IPS-20b (cell line): ENCODE measurements at regions not wholly inside any gene's neighbourhood (a gene's known extent, or its start where the extent isn't known, plus 50 kb on each side); places are given as distances from the start of the nearest gene placed in this dataset.
"Not testable (repeated sequence)": the region's sequence is repeated elsewhere in the genome, so short reads cannot be mapped to it uniquely, and the experiment has no call there.

Experiments
- H3K27ac ChIP-seq: one replicate; pipeline ENCODE4 v1.5.1; 2013; ENCODE audit warnings: low read length
- H3K27me3 ChIP-seq: 2 replicates; pipeline ENCODE4 v1.6.1; 2013; ENCODE audit warnings: mild to moderate bottlenecking, low read length, inconsistent platforms; ENCODE audit not compliant: insufficient read depth
- H3K36me3 ChIP-seq: 2 replicates; pipeline ENCODE4 v1.6.1; 2013; ENCODE audit warnings: low read depth, mild to moderate bottlenecking, inconsistent platforms, low read length, moderate library complexity; ENCODE audit not compliant: insufficient read depth
- H3K4me1 ChIP-seq: 2 replicates; pipeline ENCODE4 v1.6.1; 2013; ENCODE audit warnings: mild to moderate bottlenecking, control low read depth, inconsistent platforms, low read length, moderate library complexity; ENCODE audit not compliant: insufficient read depth
- H3K4me3 ChIP-seq: 2 replicates; pipeline ENCODE4 v1.5.1; 2013; ENCODE audit warnings: mild to moderate bottlenecking, low read length, inconsistent platforms
- H3K9ac ChIP-seq: 2 replicates; pipeline ENCODE4 v1.6.1; 2013; ENCODE audit warnings: low read depth, mild to moderate bottlenecking, inconsistent platforms, low read length, moderate library complexity
- H3K9me3 ChIP-seq: 2 replicates; pipeline ENCODE4 v1.6.1; 2013; ENCODE audit warnings: mild to moderate bottlenecking, low read depth, low read length, inconsistent platforms; ENCODE audit not compliant: insufficient read depth

GRCh38 chr22:38375784-38376183 is 58.6 kb upstream of the CSNK1E start:
- peaks cover 54% of the 10 kb centered on the region for H3K36me3 ChIP-seq
- H3K27me3 ChIP-seq, H3K27ac ChIP-seq, H3K4me1 ChIP-seq, H3K9me3 ChIP-seq, H3K4me3 ChIP-seq, H3K9ac ChIP-seq: not testable (repeated sequence)

DNA sequence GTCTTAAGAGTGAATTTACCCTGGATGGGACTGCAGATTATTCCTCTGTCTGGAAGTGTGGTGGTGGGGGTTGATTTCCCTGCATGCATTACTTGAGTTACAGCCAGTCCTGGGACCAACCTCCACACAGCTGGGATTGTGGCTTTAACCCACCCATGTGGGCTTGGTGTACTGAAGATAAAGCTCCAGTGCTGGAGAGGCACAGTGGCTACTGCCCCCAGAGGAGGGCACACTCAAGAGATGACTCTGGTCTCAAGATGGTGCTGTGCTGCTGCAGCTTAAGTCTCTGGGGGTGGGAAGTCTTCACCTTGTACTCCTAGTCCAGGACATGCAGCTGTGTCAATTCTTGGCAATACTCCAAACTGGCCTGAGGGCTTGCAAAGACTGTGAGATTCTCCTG is 57.8 kb upstream of the CSNK1E start:
- not testable (repeated sequence) for H3K27ac ChIP-seq, H3K27me3 ChIP-seq, H3K9me3 ChIP-seq, H3K4me3 ChIP-seq, H3K4me1 ChIP-seq, H3K9ac ChIP-seq
- peaks cover 47% of the 10 kb centered on the region for H3K36me3 ChIP-seq

- H3K4me1 ChIP-seq, result not testable (repeated sequence)
Observed at GRCh38 chr22:38374433-38374831, 57.2 kb upstream of the CSNK1E start.

DNA sequence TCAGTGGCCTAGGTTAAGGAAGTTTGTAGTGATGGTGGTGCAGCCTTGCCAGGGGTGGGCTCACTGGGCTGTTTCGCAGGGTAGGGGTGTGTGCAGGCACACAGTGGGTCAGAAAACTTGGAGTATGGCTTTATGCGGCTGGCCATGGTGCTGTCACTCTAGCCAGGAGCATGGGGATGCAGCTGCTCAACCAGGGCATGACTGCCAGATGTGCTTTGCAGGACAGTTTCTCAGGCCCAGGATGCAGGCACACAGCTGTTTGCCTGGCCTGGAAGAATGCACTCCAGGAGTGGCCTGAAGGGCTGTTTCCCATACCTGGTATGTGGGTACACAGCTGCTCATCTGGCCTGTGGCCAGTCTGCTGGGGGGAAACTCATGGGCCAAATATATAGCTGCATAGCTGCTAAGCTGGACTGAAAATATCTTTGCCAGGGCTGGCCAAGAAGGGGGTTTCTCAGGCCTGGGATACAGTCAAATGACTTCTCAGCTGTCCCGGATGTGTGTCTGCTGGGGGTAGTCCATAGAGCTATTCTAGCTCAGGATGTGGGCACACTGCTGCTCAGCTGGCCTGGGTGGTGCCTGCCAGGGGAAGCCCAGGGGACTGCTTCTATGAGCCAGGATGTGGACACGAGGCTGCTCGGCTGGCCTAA is 56.7 kb upstream of the CSNK1E start:
- not testable (repeated sequence) for H3K4me3 ChIP-seq, H3K27me3 ChIP-seq, H3K4me1 ChIP-seq, H3K27ac ChIP-seq, H3K9me3 ChIP-seq, H3K9ac ChIP-seq
- peaks cover 40% of the 10 kb centered on the region for H3K36me3 ChIP-seq

More at GRCh38 chr22:38374433-38374831, 57.2 kb upstream of the CSNK1E start:
- not testable (repeated sequence) for H3K9ac ChIP-seq, H3K4me3 ChIP-seq, H3K27ac ChIP-seq, H3K9me3 ChIP-seq, H3K27me3 ChIP-seq
- peaks cover 42% of the 10 kb centered on the region for H3K36me3 ChIP-seq

DNA sequence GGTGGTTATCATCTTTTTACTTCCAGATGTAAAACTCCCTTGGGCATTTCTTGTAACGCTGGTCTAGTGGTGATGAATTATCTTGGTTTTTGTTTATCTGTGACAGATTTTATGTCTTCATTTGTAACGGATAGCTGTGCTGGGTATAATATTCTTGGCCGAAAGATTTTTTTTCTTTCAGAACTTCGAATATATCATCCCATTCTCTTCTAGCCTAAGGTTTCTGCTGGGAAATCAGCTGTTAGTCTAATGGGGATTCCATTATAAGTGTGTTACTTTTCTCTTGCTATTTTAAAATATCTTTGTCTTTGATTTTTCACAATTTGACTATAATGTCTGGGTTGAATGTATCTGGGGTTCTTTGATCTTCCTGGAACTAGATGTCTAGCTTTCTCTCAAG is 55.4 kb upstream of the CSNK1E start:
- H3K9ac ChIP-seq, H3K4me3 ChIP-seq, H3K4me1 ChIP-seq, H3K27ac ChIP-seq, H3K9me3 ChIP-seq, H3K27me3 ChIP-seq: not testable (repeated sequence)
- H3K36me3 ChIP-seq, result peaks cover 29% of the 10 kb centered on the region

GRCh38 chr22:38370490-38370889 is 53.3 kb upstream of the CSNK1E start:
- H3K36me3 ChIP-seq, result peaks cover 17% of the 10 kb centered on the region
- not testable (repeated sequence) for H3K9me3 ChIP-seq, H3K4me3 ChIP-seq, H3K27me3 ChIP-seq, H3K4me1 ChIP-seq, H3K9ac ChIP-seq, H3K27ac ChIP-seq

GRCh38 chr22:38369132-38369531 is 51.9 kb upstream of the CSNK1E start:
- H3K9ac ChIP-seq, H3K4me1 ChIP-seq, H3K27ac ChIP-seq, H3K27me3 ChIP-seq, H3K4me3 ChIP-seq, H3K9me3 ChIP-seq, H3K36me3 ChIP-seq: not testable (repeated sequence)
